OCI-LY1 (cell line): ENCODE measurements at regions not wholly inside any gene's neighbourhood (a gene's known extent, or its start where the extent isn't known, plus 50 kb on each side); places are given as distances from the start of the nearest gene placed in this dataset.

Experiments
- EZH2 ChIP-seq: fragments of 200-600 bp; sonication (generic), shearing (Covaris generic); IDR thresholded peaks from 2 replicates; pipeline ENCODE4 v1.8.0; 2017; ENCODE audit warnings: borderline replicate concordance, mixed run types, mild to moderate bottlenecking, antibody characterized with exemption, low read length, moderate library complexity, mixed read lengths
- TF ChIP-seq, protein P1 (sequence below): fragments of 200-600 bp; sonication (generic), shearing (Covaris generic); IDR thresholded peaks from 2 replicates; pipeline ENCODE4 v1.5.1; 2017; ENCODE audit warnings: mild to moderate bottlenecking, antibody characterized with exemption, low read length, moderate library complexity, mixed read lengths

DNA sequence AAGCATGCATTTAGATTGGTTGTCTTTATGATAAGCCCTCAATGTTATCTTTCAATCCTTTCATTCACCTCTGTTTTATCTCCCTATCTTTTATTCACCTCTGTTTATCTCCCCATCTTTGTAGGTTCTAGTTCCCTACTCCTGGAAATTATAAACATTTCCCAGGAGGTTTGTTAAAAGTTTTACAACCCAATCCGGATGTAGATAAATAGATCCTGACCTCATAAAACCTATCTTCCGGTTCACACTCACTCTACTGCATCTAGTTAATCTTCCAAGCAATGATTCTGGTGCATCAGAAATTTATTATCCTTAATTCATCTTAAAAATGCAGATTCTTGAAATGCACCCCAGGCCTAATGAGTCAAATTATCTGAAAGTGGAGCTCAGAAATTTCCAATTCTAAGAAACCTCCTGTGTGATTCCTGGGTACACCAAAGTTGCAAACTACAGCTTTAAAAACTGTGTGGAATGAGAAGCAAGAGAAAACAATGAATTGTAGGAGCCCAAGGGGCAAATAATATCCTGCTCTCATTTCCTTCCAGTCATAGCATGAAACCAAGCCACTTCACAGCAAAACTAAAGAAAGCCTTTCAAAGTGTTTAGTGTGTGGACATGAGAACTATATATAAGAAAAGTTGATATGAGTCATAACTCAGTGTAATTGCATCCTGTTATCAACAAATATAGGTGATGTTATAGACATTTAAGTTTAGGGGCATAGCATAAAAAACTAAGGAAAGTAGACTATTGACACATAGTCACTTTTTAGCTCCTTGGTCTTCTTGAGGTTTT, 51.1 kb upstream of the UGT8 start:
- TF ChIP-seq, protein P1, sequence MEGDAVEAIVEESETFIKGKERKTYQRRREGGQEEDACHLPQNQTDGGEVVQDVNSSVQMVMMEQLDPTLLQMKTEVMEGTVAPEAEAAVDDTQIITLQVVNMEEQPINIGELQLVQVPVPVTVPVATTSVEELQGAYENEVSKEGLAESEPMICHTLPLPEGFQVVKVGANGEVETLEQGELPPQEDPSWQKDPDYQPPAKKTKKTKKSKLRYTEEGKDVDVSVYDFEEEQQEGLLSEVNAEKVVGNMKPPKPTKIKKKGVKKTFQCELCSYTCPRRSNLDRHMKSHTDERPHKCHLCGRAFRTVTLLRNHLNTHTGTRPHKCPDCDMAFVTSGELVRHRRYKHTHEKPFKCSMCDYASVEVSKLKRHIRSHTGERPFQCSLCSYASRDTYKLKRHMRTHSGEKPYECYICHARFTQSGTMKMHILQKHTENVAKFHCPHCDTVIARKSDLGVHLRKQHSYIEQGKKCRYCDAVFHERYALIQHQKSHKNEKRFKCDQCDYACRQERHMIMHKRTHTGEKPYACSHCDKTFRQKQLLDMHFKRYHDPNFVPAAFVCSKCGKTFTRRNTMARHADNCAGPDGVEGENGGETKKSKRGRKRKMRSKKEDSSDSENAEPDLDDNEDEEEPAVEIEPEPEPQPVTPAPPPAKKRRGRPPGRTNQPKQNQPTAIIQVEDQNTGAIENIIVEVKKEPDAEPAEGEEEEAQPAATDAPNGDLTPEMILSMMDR: no peak
- no peak for TF ChIP-seq EZH2
